ENCODE measurements at regions not wholly inside any gene's neighbourhood (a gene's known extent, or its start where the extent isn't known, plus 50 kb on each side); places are given as distances from the start of the nearest gene placed in this dataset.

- Mint-ChIP-seq H3K27me3 (ENCODE audit: insufficient read depth) (no peaks in the 10 kb centered on the region), H3K27ac (no peak overlapping the region), H3K9me3 (no peaks in the 10 kb centered on the region), H3K4me1 (peaks cover 6% of the 10 kb centered on the region), H3K36me3 (ENCODE audit: low read depth) (no peaks in the 10 kb centered on the region), H3K4me3 (no peak overlapping the region)
- TF ChIP-seq, protein P1, sequence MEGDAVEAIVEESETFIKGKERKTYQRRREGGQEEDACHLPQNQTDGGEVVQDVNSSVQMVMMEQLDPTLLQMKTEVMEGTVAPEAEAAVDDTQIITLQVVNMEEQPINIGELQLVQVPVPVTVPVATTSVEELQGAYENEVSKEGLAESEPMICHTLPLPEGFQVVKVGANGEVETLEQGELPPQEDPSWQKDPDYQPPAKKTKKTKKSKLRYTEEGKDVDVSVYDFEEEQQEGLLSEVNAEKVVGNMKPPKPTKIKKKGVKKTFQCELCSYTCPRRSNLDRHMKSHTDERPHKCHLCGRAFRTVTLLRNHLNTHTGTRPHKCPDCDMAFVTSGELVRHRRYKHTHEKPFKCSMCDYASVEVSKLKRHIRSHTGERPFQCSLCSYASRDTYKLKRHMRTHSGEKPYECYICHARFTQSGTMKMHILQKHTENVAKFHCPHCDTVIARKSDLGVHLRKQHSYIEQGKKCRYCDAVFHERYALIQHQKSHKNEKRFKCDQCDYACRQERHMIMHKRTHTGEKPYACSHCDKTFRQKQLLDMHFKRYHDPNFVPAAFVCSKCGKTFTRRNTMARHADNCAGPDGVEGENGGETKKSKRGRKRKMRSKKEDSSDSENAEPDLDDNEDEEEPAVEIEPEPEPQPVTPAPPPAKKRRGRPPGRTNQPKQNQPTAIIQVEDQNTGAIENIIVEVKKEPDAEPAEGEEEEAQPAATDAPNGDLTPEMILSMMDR (conservative IDR thresholded peaks at IDR 0.05), result no peak
- Histone ChIP-seq H3K9me3 (ENCODE audit: control insufficient read depth, low read length) (no peaks in the 10 kb centered on the region), H3K9ac (ENCODE audit: extremely low read depth, low read length, poor library complexity, severe bottlenecking) (no peak overlapping the region), H3K27me3 (ENCODE audit: control insufficient read depth, insufficient read depth, low read length, poor library complexity, severe bottlenecking) (no peaks in the 10 kb centered on the region), H3K4me3 (ENCODE audit: low read length) (no peak overlapping the region), H3K36me3 (ENCODE audit: control insufficient read depth, insufficient read depth, low read length) (no peaks in the 10 kb centered on the region), H3K4me1 (ENCODE audit: control insufficient read depth, insufficient read depth, low read length) (no peaks in the 10 kb centered on the region), H3K27ac (ENCODE audit: low read depth, low read length) (no peak overlapping the region)
- 96 to 100% methylated on average over 1 to 4 of the region's 4 CpGs for WGBS, 2 experiments (ENCODE audit: insufficient coverage in 1 of 2, insufficient read length in 1 of 2)
- DNase-seq, result no peak
These were observed 54.6 kb upstream of the MAP4K3 start for GRCh38 chr2:39491653-39492052.

DNA sequence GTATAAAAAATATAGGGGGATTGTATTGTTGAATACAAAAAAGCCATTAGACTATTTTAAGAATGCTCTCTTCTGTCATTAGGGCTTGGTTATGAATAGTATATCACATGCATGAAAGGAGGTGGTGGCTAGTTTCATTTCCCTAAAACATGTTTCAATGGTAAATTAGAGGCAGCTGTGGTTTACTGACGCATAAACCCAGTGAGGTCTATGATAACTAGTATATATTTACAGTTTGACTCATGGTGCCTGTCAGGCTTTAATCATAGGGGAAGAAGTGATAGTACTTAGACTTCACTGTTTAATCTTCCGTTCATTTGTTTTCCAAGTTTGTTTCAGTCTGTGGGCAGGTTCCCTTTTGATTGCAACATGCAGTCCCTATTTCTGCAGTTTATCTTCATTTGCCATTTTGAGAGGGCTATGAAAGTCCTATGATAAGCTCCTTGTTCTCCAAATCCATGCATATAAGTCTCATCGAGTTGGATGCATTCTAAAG, 55.1 kb upstream of the MAP4K3 start:
- H3K4me1 ChIP-seq (ENCODE audit: control insufficient read depth, insufficient read depth, low read length), result no peaks in the 10 kb centered on the region
- 88 to 100% methylated on average over 1 to 3 of the region's 3 CpGs for WGBS, 2 experiments (ENCODE audit: insufficient coverage in 1 of 2, insufficient read length in 1 of 2)
- no peak overlapping the region for H3K27ac ChIP-seq (ENCODE audit: low read depth, low read length)
- H3K9me3 ChIP-seq (ENCODE audit: control insufficient read depth, low read length), result no peaks in the 10 kb centered on the region
- H3K9ac ChIP-seq (ENCODE audit: extremely low read depth, low read length, poor library complexity, severe bottlenecking), result no peak overlapping the region
- no peak for DNase-seq
- H3K4me3 ChIP-seq (ENCODE audit: low read length), result no peak overlapping the region
- Mint-ChIP-seq H3K27me3 (ENCODE audit: insufficient read depth) (no peaks in the 10 kb centered on the region), H3K4me3 (no peak overlapping the region), H3K4me1 (peaks cover 6% of the 10 kb centered on the region), H3K36me3 (ENCODE audit: low read depth) (no peaks in the 10 kb centered on the region), H3K27ac (no peak overlapping the region), H3K9me3 (no peaks in the 10 kb centered on the region)
- TF ChIP-seq, protein P1 (conservative IDR thresholded peaks at IDR 0.05), result no peak
- H3K27me3 ChIP-seq (ENCODE audit: control insufficient read depth, insufficient read depth, low read length, poor library complexity, severe bottlenecking), result no peaks in the 10 kb centered on the region
- no peaks in the 10 kb centered on the region for H3K36me3 ChIP-seq (ENCODE audit: control insufficient read depth, insufficient read depth, low read length)

DNA sequence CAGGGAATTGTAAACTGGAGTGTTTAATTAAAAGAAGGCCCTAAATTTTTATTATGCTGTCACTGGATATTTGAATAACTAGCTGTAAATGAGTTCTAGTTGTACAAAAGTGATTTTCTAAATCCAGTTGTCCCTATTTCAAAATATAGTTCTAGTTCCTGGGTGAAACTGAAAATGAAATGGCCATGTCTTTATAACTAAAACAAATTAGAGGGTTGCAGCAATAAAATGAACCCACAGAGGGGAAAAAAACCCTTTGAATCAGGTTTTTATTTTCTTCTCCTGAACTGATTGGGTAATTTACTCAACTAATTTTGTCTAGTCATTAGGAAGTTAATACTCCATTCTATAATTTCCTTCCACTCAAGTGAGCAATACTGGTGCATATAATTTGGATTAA, 55.6 kb upstream of the MAP4K3 start:
- Histone ChIP-seq H3K4me3 (ENCODE audit: low read length) (no peak overlapping the region), H3K27ac (ENCODE audit: low read depth, low read length) (no peak overlapping the region)

More for the DNA sequence above, 55.6 kb upstream of the MAP4K3 start:
- H3K4me3 Mint-ChIP-seq, result no peak overlapping the region
- Histone ChIP-seq H3K4me1 (ENCODE audit: control insufficient read depth, insufficient read depth, low read length) (no peaks in the 10 kb centered on the region), H3K9me3 (ENCODE audit: control insufficient read depth, low read length) (no peaks in the 10 kb centered on the region), H3K36me3 (ENCODE audit: control insufficient read depth, insufficient read depth, low read length) (no peaks in the 10 kb centered on the region), H3K27me3 (ENCODE audit: control insufficient read depth, insufficient read depth, low read length, poor library complexity, severe bottlenecking) (no peaks in the 10 kb centered on the region), H3K9ac (ENCODE audit: extremely low read depth, low read length, poor library complexity, severe bottlenecking) (no peak overlapping the region)
- DNase-seq, result no peak
- peaks cover 6% of the 10 kb centered on the region for H3K4me1 Mint-ChIP-seq
- no peaks in the 10 kb centered on the region for H3K9me3 Mint-ChIP-seq
- H3K27ac Mint-ChIP-seq, result no peak overlapping the region
- TF ChIP-seq, protein P1 (conservative IDR thresholded peaks at IDR 0.05), result no peak
- no peaks in the 10 kb centered on the region for H3K36me3 Mint-ChIP-seq (ENCODE audit: low read depth)
- no peaks in the 10 kb centered on the region for H3K27me3 Mint-ChIP-seq (ENCODE audit: insufficient read depth)

Measured in endodermal cell (in vitro differentiated cells).